Body of pancreas (tissue), 4 donors: ENCODE measurements at regions not wholly inside any gene's neighbourhood (a gene's known extent, or its start where the extent isn't known, plus 50 kb on each side); places are given as distances from the start of the nearest gene placed in this dataset.

Source experiments
- POLR2A ChIP-seq, 3 donors: fragments of 450-650 bp; IDR thresholded peaks; one replicate each; pipeline ENCODE4 v1.6.1; 2016; ENCODE audit warnings: antibody characterized with exemption in 3 of 3, mild to moderate bottlenecking in 2 of 3
- TF ChIP-seq, protein P1 (sequence below), 7 experiments: fragments of 450-650 bp in 4 of 7; fragments of 200-600 bp in 3 of 7; sonication (generic) in 3 of 7; IDR thresholded peaks; one replicate each; pipeline ENCODE4 v1.5.1; 2016 to 2019; ENCODE audit warnings: antibody characterized with exemption in 7 of 7

DNA sequence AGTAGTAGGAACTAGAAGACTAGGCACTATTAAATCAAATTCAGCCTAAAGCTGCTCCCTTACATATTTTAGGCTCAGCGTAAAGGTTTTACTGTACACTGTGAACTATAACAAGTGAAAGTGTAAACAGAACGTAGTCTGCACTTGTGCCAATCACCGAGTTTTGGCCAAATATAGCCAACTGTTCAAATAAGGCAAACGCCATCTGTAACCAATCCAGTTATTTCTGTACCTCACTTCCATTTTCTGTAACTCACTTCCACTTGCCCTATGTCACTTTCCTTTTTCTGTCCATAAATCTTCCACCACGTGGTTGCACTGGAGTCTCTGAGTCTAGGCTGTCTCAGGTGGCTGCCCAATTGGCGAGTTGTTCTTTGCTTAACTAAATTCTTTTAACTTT lies 2132.2 kb downstream of the LRRC4C start:
- TF ChIP-seq POLR2A (IDR thresholded peaks at IDR 0.05), result no peak
- TF ChIP-seq, protein P1, sequence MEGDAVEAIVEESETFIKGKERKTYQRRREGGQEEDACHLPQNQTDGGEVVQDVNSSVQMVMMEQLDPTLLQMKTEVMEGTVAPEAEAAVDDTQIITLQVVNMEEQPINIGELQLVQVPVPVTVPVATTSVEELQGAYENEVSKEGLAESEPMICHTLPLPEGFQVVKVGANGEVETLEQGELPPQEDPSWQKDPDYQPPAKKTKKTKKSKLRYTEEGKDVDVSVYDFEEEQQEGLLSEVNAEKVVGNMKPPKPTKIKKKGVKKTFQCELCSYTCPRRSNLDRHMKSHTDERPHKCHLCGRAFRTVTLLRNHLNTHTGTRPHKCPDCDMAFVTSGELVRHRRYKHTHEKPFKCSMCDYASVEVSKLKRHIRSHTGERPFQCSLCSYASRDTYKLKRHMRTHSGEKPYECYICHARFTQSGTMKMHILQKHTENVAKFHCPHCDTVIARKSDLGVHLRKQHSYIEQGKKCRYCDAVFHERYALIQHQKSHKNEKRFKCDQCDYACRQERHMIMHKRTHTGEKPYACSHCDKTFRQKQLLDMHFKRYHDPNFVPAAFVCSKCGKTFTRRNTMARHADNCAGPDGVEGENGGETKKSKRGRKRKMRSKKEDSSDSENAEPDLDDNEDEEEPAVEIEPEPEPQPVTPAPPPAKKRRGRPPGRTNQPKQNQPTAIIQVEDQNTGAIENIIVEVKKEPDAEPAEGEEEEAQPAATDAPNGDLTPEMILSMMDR (IDR thresholded peaks at IDR 0.05), result no peak
